ENCODE measurements at regions not wholly inside any gene's neighbourhood (a gene's known extent, or its start where the extent isn't known, plus 50 kb on each side); places are given as distances from the start of the nearest gene placed in this dataset.

DNA sequence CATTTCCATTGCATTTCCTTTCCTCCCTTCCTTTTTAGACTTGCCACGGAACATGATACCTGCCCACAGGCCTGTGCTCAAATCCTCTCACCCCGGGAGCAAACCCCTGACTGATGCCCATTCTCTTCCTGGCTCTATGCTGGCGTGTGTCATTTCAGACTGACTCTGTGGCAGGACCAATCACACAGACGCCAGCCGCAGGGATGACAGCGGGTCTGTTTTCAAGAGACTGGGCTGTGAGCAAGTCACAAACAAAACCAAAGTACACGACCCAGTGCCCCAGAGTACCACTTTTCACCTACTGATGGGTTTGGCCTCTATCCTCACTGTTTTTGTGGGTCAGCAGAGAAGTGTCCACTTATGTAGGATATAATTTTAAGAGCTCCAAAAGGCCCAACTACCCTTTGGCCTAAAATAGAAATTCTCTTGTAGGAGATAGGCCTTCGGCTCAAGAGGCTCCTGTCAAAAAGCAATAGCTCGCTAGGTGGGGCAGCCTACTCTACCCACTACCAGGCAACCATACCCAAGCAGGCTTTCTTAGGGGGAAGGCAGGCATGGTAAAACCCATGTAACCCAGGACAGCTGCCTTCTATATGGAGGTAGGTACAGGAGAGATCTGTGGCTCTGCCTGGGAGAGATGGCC lies 215.7 kb downstream of the CDC5L start:
- intact Hi-C loops (cut with micrococcal nuclease), result no loop called here
- H3K36me3 Mint-ChIP-seq (ENCODE audit: low read depth), result no peaks in the 10 kb centered on the region
- POLR2A ChIA-PET, result no interaction called here

GRCh38 chr6:44606504-44606903 lies 219.0 kb downstream of the CDC5L start:
- Mint-ChIP-seq H3K27ac (no peak overlapping the region), H3K9me3 (no peaks in the 10 kb centered on the region), H3K27me3 (no peaks in the 10 kb centered on the region), H3K4me1 (no peaks in the 10 kb centered on the region), H3K36me3 (ENCODE audit: low read depth) (no peaks in the 10 kb centered on the region), H3K4me3 (no peak overlapping the region)
- no peak for DNase-seq
- TF ChIP-seq, protein P1, sequence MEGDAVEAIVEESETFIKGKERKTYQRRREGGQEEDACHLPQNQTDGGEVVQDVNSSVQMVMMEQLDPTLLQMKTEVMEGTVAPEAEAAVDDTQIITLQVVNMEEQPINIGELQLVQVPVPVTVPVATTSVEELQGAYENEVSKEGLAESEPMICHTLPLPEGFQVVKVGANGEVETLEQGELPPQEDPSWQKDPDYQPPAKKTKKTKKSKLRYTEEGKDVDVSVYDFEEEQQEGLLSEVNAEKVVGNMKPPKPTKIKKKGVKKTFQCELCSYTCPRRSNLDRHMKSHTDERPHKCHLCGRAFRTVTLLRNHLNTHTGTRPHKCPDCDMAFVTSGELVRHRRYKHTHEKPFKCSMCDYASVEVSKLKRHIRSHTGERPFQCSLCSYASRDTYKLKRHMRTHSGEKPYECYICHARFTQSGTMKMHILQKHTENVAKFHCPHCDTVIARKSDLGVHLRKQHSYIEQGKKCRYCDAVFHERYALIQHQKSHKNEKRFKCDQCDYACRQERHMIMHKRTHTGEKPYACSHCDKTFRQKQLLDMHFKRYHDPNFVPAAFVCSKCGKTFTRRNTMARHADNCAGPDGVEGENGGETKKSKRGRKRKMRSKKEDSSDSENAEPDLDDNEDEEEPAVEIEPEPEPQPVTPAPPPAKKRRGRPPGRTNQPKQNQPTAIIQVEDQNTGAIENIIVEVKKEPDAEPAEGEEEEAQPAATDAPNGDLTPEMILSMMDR (IDR thresholded peaks at IDR 0.05), result no peak
- no peak for ATAC-seq (ENCODE audit: low read depth)
- POLR2A ChIA-PET, result no interaction called here
- intact Hi-C loops (cut with micrococcal nuclease), result no loop called here
- CTCF ChIA-PET, result interaction anchor here (1.2 kb wide), 1 partner anchor 14 kb away, joined by 3 read pairs; no protein-coding TSS in a partner anchor

More for the DNA sequence above, 215.7 kb downstream of the CDC5L start:
- no peak for ATAC-seq (ENCODE audit: low read depth)
- TF ChIP-seq, protein P1 (IDR thresholded peaks at IDR 0.05), result no peak
- Mint-ChIP-seq H3K4me3 (no peak overlapping the region), H3K27me3 (peaks cover 2% of the 10 kb centered on the region), H3K9me3 (no peaks in the 10 kb centered on the region), H3K27ac (no peak overlapping the region), H3K4me1 (no peaks in the 10 kb centered on the region)
- no peak for DNase-seq
- CTCF ChIA-PET, result interaction anchor here (1.5 kb wide), 1 partner anchor 10 kb away, joined by 4 read pairs; no protein-coding TSS in a partner anchor

DNA sequence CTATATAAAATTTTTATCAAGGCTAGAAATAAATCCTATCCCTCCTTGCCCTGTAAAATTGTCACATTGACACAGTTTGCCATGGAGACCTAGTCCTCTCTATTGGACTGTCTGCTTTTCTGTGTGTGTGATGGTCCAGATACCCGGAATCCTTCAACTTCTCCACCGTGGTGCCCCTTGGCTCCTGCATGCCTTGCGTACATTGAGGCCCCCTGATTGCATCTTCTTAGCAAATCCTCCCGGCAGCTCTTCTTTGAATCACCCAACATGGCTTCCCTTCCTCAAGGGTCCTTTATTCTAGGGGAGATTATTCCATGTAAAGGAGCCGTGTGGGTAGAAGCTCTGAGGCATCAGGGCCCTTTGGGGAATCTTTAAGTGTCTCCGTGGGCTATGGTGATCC lies 219.5 kb downstream of the CDC5L start:
- Mint-ChIP-seq H3K4me1 (no peaks in the 10 kb centered on the region), H3K4me3 (no peak overlapping the region), H3K9me3 (no peaks in the 10 kb centered on the region), H3K36me3 (ENCODE audit: low read depth) (no peaks in the 10 kb centered on the region), H3K27me3 (no peaks in the 10 kb centered on the region), H3K27ac (no peak overlapping the region)
- ChIA-PET CTCF (interaction anchor here (1.2 kb wide), 1 partner anchor 15 kb away, joined by 3 read pairs; no protein-coding TSS in a partner anchor), POLR2A (no interaction called here)
- TF ChIP-seq, protein P1 (IDR thresholded peaks at IDR 0.05), result no peak
- DNase-seq (no peak), ATAC-seq (ENCODE audit: low read depth) (no peak)
- intact Hi-C loops (cut with micrococcal nuclease), result no loop called here

GRCh38 chr6:44608175-44608574 lies 220.7 kb downstream of the CDC5L start:
- H3K27me3 Mint-ChIP-seq, result no peaks in the 10 kb centered on the region
- intact Hi-C loops (cut with micrococcal nuclease), result no loop called here
- no peak overlapping the region for H3K4me3 Mint-ChIP-seq
- ATAC-seq (ENCODE audit: low read depth) (no peak), DNase-seq (no peak)
- ChIA-PET POLR2A (no interaction called here), CTCF (no interaction called here)
- no peaks in the 10 kb centered on the region for H3K9me3 Mint-ChIP-seq
- H3K27ac Mint-ChIP-seq, result no peak overlapping the region
- TF ChIP-seq, protein P1 (IDR thresholded peaks at IDR 0.05), result no peak
- H3K36me3 Mint-ChIP-seq (ENCODE audit: low read depth), result no peaks in the 10 kb centered on the region
- no peaks in the 10 kb centered on the region for H3K4me1 Mint-ChIP-seq

GRCh38 chr6:44609051-44609612 lies 221.6 kb downstream of the CDC5L start:
- no peak for ATAC-seq (ENCODE audit: low read depth)
- H3K9me3 Mint-ChIP-seq, result no peaks in the 10 kb centered on the region
- H3K36me3 Mint-ChIP-seq (ENCODE audit: low read depth), result no peaks in the 10 kb centered on the region
- DNase-seq, result no peak
- no peaks in the 10 kb centered on the region for H3K4me1 Mint-ChIP-seq
- TF ChIP-seq, protein P1 (IDR thresholded peaks at IDR 0.05), result no peak
- no peak overlapping the region for H3K4me3 Mint-ChIP-seq
- H3K27ac Mint-ChIP-seq, result no peak overlapping the region
- intact Hi-C loops (cut with micrococcal nuclease), result no loop called here
- no peaks in the 10 kb centered on the region for H3K27me3 Mint-ChIP-seq
- ChIA-PET POLR2A (no interaction called here), CTCF (no interaction called here)
